WTC11 (cell line): ENCODE measurements at regions not wholly inside any gene's neighbourhood (a gene's known extent, or its start where the extent isn't known, plus 50 kb on each side); places are given as distances from the start of the nearest gene placed in this dataset.

Source experiments
- CBFB ChIP-seq: sonication (generic); formaldehyde crosslinking; IDR thresholded peaks from 2 replicates; pipeline ENCODE4 v1.8.1; 2022; ENCODE audit warnings: mild to moderate bottlenecking, low read depth, missing genetic modification reagents
- IRF2 ChIP-seq: sonication (generic); formaldehyde crosslinking; IDR thresholded peaks from 2 replicates; pipeline ENCODE4 v1.8.0; 2022; ENCODE audit warnings: low read depth, missing genetic modification reagents, borderline replicate concordance
- PRDM15 ChIP-seq: sonication (generic); formaldehyde crosslinking; IDR thresholded peaks from 2 replicates; pipeline ENCODE4 v1.8.0; 2022; ENCODE audit warnings: missing genetic modification reagents
- TEAD4 ChIP-seq: sonication (generic); formaldehyde crosslinking; IDR thresholded peaks from 2 replicates; pipeline ENCODE4 v1.8.0; 2022; ENCODE audit warnings: mild to moderate bottlenecking, missing genetic modification reagents
- TP53 ChIP-seq: sonication (generic); formaldehyde crosslinking; IDR thresholded peaks from 2 replicates; pipeline ENCODE4 v1.8.1; 2023; ENCODE audit warnings: mild to moderate bottlenecking, missing genetic modification reagents
- TF ChIP-seq, protein P1 (sequence below): sonication (generic); formaldehyde crosslinking; IDR thresholded peaks from 2 replicates; pipeline ENCODE4 v1.8.1; 2023; ENCODE audit warnings: mild to moderate bottlenecking, missing genetic modification reagents, moderate library complexity
- TF ChIP-seq, protein P2 (sequence below): fragments of 200-600 bp; IDR thresholded peaks from 2 replicates; pipeline ENCODE4 v1.8.0; 2022; ENCODE audit warnings: antibody characterized with exemption
- TF ChIP-seq, protein P3 (sequence below): sonication (generic); formaldehyde crosslinking; IDR thresholded peaks from 2 replicates; pipeline ENCODE4 v1.8.1; 2022; ENCODE audit warnings: low read depth, missing genetic modification reagents, borderline replicate concordance

GRCh38 chr12:30043151-30043847 lies 259.6 kb upstream of the TMTC1 start:
- TF ChIP-seq, protein P1, sequence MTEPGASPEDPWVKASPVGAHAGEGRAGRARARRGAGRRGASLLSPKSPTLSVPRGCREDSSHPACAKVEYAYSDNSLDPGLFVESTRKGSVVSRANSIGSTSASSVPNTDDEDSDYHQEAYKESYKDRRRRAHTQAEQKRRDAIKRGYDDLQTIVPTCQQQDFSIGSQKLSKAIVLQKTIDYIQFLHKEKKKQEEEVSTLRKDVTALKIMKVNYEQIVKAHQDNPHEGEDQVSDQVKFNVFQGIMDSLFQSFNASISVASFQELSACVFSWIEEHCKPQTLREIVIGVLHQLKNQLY: no peak
- TF ChIP-seq, protein P2, sequence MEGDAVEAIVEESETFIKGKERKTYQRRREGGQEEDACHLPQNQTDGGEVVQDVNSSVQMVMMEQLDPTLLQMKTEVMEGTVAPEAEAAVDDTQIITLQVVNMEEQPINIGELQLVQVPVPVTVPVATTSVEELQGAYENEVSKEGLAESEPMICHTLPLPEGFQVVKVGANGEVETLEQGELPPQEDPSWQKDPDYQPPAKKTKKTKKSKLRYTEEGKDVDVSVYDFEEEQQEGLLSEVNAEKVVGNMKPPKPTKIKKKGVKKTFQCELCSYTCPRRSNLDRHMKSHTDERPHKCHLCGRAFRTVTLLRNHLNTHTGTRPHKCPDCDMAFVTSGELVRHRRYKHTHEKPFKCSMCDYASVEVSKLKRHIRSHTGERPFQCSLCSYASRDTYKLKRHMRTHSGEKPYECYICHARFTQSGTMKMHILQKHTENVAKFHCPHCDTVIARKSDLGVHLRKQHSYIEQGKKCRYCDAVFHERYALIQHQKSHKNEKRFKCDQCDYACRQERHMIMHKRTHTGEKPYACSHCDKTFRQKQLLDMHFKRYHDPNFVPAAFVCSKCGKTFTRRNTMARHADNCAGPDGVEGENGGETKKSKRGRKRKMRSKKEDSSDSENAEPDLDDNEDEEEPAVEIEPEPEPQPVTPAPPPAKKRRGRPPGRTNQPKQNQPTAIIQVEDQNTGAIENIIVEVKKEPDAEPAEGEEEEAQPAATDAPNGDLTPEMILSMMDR: no peak
- TF ChIP-seq TP53 (CRISPR knock-in tag) (no peak), CBFB (CRISPR knock-in tag) (no peak), IRF2 (CRISPR knock-in tag) (no peak), TEAD4 (CRISPR knock-in tag) (no peak), PRDM15 (CRISPR knock-in tag) (no peak)
- TF ChIP-seq, protein P3, sequence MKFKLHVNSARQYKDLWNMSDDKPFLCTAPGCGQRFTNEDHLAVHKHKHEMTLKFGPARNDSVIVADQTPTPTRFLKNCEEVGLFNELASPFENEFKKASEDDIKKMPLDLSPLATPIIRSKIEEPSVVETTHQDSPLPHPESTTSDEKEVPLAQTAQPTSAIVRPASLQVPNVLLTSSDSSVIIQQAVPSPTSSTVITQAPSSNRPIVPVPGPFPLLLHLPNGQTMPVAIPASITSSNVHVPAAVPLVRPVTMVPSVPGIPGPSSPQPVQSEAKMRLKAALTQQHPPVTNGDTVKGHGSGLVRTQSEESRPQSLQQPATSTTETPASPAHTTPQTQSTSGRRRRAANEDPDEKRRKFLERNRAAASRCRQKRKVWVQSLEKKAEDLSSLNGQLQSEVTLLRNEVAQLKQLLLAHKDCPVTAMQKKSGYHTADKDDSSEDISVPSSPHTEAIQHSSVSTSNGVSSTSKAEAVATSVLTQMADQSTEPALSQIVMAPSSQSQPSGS (CRISPR knock-in tag): no peak
